ENCODE measurements at regions not wholly inside any gene's neighbourhood (a gene's known extent, or its start where the extent isn't known, plus 50 kb on each side); places are given as distances from the start of the nearest gene placed in this dataset.

GRCh38 chr1:14504517-14504916, 94.0 kb upstream of the KAZN start:
- no peak for TF ChIP-seq POLR2A (IDR thresholded peaks at IDR 0.05)
- no peak for TF ChIP-seq CTCF (IDR thresholded peaks at IDR 0.05)

Measured in lower leg skin (tissue), 3 donors.